Hepatocyte (in vitro differentiated cells): ENCODE measurements at regions not wholly inside any gene's neighbourhood (a gene's known extent, or its start where the extent isn't known, plus 50 kb on each side); places are given as distances from the start of the nearest gene placed in this dataset.
"Not testable (repeated sequence)": the region's sequence is repeated elsewhere in the genome, so short reads cannot be mapped to it uniquely, and the experiment has no call there.

Source experiments
- DNase-seq: peaks from one replicate; pipeline ENCODE4 v3.0.0-alpha.2; 2016; ENCODE audit warnings: low spot score
- H2AFZ ChIP-seq: fragments of 200-600 bp; sonication (generic); 2 replicates; pipeline ENCODE4 v1.6.0; 2016; ENCODE audit warnings: antibody characterized with exemption, mild to moderate bottlenecking
- H3K27ac ChIP-seq: fragments of 200-600 bp; sonication (generic); 2 replicates; pipeline ENCODE4 v1.5.1; 2016; ENCODE audit warnings: mild to moderate bottlenecking
- H3K27me3 ChIP-seq: fragments of 200-600 bp; sonication (generic); 2 replicates; pipeline ENCODE4 v1.6.1; 2016
- H3K36me3 ChIP-seq: fragments of 200-600 bp; sonication (generic); replicated peaks from 2 replicates; pipeline ENCODE4 v1.5.1; 2016; ENCODE audit warnings: low read depth; ENCODE audit not compliant: insufficient read depth
- H3K4me1 ChIP-seq: fragments of 200-600 bp; sonication (generic); 2 replicates; pipeline ENCODE4 v1.5.1; 2016; ENCODE audit warnings: mild to moderate bottlenecking, moderate library complexity; ENCODE audit not compliant: insufficient read depth
- H3K4me2 ChIP-seq: fragments of 200-600 bp; sonication (generic); 2 replicates; pipeline ENCODE4 v1.6.0; 2016
- H3K4me3 ChIP-seq: fragments of 200-600 bp; sonication (generic); 2 replicates; pipeline ENCODE4 v1.5.1; 2016; ENCODE audit warnings: mild to moderate bottlenecking
- H3K79me2 ChIP-seq: fragments of 200-600 bp; sonication (generic); 2 replicates; pipeline ENCODE4 v1.6.0; 2017; ENCODE audit warnings: mild to moderate bottlenecking
- H3K9me2 ChIP-seq: fragments of 200-600 bp; sonication (generic); replicated peaks from 2 replicates; pipeline ENCODE4 v1.6.0; 2017; ENCODE audit warnings: mild to moderate bottlenecking; ENCODE audit not compliant: insufficient read depth
- H3K9me3 ChIP-seq: fragments of 200-600 bp; sonication (generic); 2 replicates; pipeline ENCODE4 v1.5.1; 2016; ENCODE audit warnings: low read depth, mild to moderate bottlenecking
- H4K20me1 ChIP-seq: fragments of 200-600 bp; sonication (generic); 2 replicates; pipeline ENCODE4 v1.6.0; 2016; ENCODE audit warnings: mild to moderate bottlenecking; ENCODE audit not compliant: insufficient read depth, poor library complexity, severe bottlenecking
- EZH2 ChIP-seq: fragments of 200-600 bp; sonication (generic); IDR thresholded peaks from 2 replicates; pipeline ENCODE4 v1.6.1; 2016; ENCODE audit warnings: antibody characterized with exemption, mild to moderate bottlenecking, borderline replicate concordance
- EZH2phosphoT487 ChIP-seq: fragments of 200-600 bp; sonication (generic); IDR thresholded peaks from one replicate; pipeline ENCODE4 v1.6.1; 2018; ENCODE audit warnings: antibody characterized with exemption, mild to moderate bottlenecking, low read depth, moderate library complexity; ENCODE audit not compliant: unreplicated experiment, severe bottlenecking
- WGBS: methylation state at CpG from one replicate; pipeline ENCODE4 v1.1.6; 2016; ENCODE audit warnings: low lambda C conversion rate; ENCODE audit errors: missing lambda C conversion rate; 5-methylcytosine and 5-hydroxymethylcytosine counted together
- TF ChIP-seq, protein P1 (sequence below): fragments of 200-600 bp; sonication (generic); IDR thresholded peaks from 2 replicates; pipeline ENCODE4 v1.5.1; 2016; ENCODE audit warnings: antibody characterized with exemption, mild to moderate bottlenecking; ENCODE audit not compliant: poor library complexity

DNA sequence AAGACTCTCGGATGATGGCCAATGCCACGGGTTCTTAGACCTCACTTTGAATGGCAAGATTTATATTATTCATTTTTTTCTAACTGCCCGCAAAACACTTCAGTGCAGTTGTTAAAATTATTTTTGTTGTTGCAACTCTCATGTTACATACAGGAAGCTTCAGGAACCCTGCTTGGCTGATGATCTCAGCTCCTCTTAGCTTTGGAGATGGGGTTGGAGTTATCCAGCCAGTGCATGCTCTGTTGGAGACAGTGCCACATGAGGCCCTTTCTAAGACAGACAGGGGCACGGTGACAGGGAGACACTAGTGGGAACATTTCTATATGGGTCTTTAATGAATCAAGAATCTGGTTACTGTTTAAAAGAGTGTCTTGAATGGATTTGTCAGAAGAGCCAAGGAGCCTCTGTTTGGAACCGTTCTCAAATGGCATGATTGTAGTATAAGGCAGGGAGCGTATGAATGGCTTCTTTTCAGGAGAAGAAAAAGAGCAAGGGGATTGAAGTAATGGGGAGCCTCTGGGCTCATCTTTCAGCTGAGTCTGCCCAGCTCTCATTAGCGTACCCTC, 61.9 kb upstream of the ENPP6 start:
- TF ChIP-seq EZH2phosphoT487 (no peak), EZH2 (no peak)
- TF ChIP-seq, protein P1, sequence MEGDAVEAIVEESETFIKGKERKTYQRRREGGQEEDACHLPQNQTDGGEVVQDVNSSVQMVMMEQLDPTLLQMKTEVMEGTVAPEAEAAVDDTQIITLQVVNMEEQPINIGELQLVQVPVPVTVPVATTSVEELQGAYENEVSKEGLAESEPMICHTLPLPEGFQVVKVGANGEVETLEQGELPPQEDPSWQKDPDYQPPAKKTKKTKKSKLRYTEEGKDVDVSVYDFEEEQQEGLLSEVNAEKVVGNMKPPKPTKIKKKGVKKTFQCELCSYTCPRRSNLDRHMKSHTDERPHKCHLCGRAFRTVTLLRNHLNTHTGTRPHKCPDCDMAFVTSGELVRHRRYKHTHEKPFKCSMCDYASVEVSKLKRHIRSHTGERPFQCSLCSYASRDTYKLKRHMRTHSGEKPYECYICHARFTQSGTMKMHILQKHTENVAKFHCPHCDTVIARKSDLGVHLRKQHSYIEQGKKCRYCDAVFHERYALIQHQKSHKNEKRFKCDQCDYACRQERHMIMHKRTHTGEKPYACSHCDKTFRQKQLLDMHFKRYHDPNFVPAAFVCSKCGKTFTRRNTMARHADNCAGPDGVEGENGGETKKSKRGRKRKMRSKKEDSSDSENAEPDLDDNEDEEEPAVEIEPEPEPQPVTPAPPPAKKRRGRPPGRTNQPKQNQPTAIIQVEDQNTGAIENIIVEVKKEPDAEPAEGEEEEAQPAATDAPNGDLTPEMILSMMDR: no peak
- 92% methylated on average over 7 of the region's 7 CpGs for WGBS
- H3K79me2 ChIP-seq: no peaks in the 10 kb centered on the region
- H3K4me2 ChIP-seq: no peak overlapping the region
- H3K27me3 ChIP-seq: no peaks in the 10 kb centered on the region
- no peaks in the 10 kb centered on the region for H3K9me3 ChIP-seq
- H4K20me1 ChIP-seq: no peaks in the 10 kb centered on the region
- H3K36me3 ChIP-seq: no peaks in the 10 kb centered on the region
- no peaks in the 10 kb centered on the region for H3K9me2 ChIP-seq
- H3K4me1 ChIP-seq: no peaks in the 10 kb centered on the region
- no peak for DNase-seq
- H3K4me3 ChIP-seq: no peak overlapping the region
- no peak overlapping the region for H3K27ac ChIP-seq
- no peak overlapping the region for H2AFZ ChIP-seq

DNA sequence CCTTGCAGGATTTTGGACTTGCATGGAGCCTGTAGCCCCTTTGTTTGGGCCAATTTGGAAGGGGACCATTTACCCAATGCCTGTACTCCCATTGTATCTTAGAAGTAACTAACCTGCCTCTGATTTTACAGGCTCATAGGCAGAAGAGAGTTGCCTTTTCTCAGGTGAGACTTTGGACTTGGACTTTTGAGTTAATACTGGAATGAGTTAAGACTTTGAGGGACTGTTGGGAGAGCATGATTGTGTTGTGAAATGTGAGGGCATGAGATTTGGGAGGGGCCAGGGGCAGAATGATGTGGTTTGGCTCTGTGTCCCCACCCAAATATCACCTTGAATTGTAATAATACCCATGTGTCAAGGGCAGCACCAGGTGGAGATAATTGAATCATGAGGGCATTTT, 60.1 kb upstream of the ENPP6 start:
- not testable (repeated sequence) for H3K9me3 ChIP-seq, DNase-seq, H3K4me1 ChIP-seq, H3K79me2 ChIP-seq, H3K9me2 ChIP-seq, H3K4me2 ChIP-seq, H3K4me3 ChIP-seq, H3K27me3 ChIP-seq, H3K27ac ChIP-seq, H2AFZ ChIP-seq, H3K36me3 ChIP-seq, H4K20me1 ChIP-seq

DNA sequence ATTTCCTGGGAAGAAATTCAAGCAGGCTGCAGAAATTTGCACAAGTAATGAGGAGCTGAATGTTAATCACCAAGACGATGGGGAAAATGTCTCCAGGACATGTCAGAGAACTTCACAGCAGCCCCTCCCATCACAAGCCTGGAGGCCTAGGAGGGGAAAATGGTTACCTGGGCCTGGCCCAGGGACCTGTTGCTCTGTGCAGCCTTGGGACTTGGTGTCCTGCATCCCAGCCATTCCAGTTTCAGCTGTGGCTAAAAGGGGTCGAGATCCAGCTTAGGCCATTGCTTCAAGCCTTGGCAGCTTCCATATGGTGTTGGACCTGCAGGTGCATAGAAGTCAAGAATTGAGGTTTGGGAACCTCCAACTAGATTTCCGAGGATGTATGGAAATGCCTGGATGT, 59.3 kb upstream of the ENPP6 start:
- H3K4me2 ChIP-seq, H3K9me2 ChIP-seq, H3K4me3 ChIP-seq, H4K20me1 ChIP-seq, H3K27me3 ChIP-seq, H3K79me2 ChIP-seq, H3K9me3 ChIP-seq, DNase-seq, H3K27ac ChIP-seq, H3K36me3 ChIP-seq, H2AFZ ChIP-seq, H3K4me1 ChIP-seq: not testable (repeated sequence)
- 84% methylated on average over 3 of the region's 3 CpGs for WGBS

DNA sequence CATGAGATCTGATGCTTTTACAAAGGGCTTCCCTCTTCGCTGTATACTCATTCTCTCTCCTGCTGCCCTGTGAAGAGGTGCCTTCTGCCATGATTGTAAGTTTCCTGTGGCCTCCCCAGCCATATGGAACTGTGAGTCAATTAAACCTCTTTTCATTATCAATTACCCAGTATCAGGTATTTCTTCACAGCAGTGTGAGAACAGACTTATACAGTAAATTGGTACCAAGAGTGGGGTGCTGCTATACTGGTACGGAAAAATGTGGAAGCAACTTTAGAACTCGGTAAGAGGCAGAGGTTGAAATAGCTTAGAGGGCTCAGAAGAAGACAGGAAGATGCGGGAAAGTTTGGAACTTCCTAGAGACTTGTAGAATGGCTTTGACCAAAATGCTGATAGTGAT, 58.7 kb upstream of the ENPP6 start:
- not testable (repeated sequence) for DNase-seq, H3K36me3 ChIP-seq, H3K4me2 ChIP-seq, H3K4me3 ChIP-seq, H4K20me1 ChIP-seq, H3K9me2 ChIP-seq, H3K27ac ChIP-seq, H3K4me1 ChIP-seq, H3K79me2 ChIP-seq, H3K27me3 ChIP-seq, H2AFZ ChIP-seq, H3K9me3 ChIP-seq
- 90% methylated on average over 4 of the region's 4 CpGs for WGBS

- Histone ChIP-seq H3K27me3 (no peaks in the 10 kb centered on the region), H3K9me2 (no peaks in the 10 kb centered on the region), H3K4me1 (no peaks in the 10 kb centered on the region), H3K9me3 (no peaks in the 10 kb centered on the region), H3K4me2 (no peak overlapping the region), H2AFZ (no peak overlapping the region), H3K27ac (no peak overlapping the region), H3K36me3 (no peaks in the 10 kb centered on the region), H4K20me1 (no peaks in the 10 kb centered on the region), H3K79me2 (no peaks in the 10 kb centered on the region), H3K4me3 (no peak overlapping the region)
- WGBS: 92% methylated on average over 2 of the region's 2 CpGs
- no peak for DNase-seq
- TF ChIP-seq, protein P1: no peak
- TF ChIP-seq EZH2 (no peak), EZH2phosphoT487 (no peak)
Observed at GRCh38 chr4:184275766-184276165, 58.1 kb upstream of the ENPP6 start.
